Prostate gland (tissue), 2 donors: ENCODE measurements at regions not wholly inside any gene's neighbourhood (a gene's known extent, or its start where the extent isn't known, plus 50 kb on each side); places are given as distances from the start of the nearest gene placed in this dataset.
A peak's percentile ranks its signal among the peaks of the same experiment; 100 is the strongest.

Source experiments
- DNase-seq: peaks from one replicate; pipeline ENCODE4 v3.0.0-alpha.2; 2019; ENCODE audit warnings: low spot score
- H3K27ac ChIP-seq, 2 donors: fragments of 200-600 bp; sonication (generic); 2 replicates each; pipeline ENCODE4 v1.5.1; 2017 to 2019
- H3K27me3 ChIP-seq: fragments of 200-600 bp; sonication (generic); replicated peaks from 2 replicates; pipeline ENCODE4 v1.5.1; 2019; ENCODE audit not compliant: insufficient read depth
- H3K36me3 ChIP-seq, 2 donors: fragments of 200-600 bp; sonication (generic); 1 replicate in 1 of 2; 2 replicates in 1 of 2; pipeline versions ENCODE4 v1.5.1 to v1.8.1; 2017 to 2019
- H3K4me1 ChIP-seq: fragments of 200-600 bp; sonication (generic); replicated peaks from 2 replicates; pipeline ENCODE4 v1.5.1; 2019
- H3K4me3 ChIP-seq, 2 donors: fragments of 200-600 bp; sonication (generic); 2 replicates each; pipeline ENCODE4 v1.5.1; 2017 to 2019
- H3K9me3 ChIP-seq: fragments of 200-600 bp; sonication (generic); 2 replicates; pipeline ENCODE4 v1.5.1; 2017
- POLR2A ChIP-seq: fragments of 450-650 bp; IDR thresholded peaks from one replicate; pipeline ENCODE4 v1.6.1; 2016; ENCODE audit warnings: antibody characterized with exemption, mild to moderate bottlenecking
- POLR2AphosphoS5 ChIP-seq: sonication (generic); formaldehyde crosslinking; IDR thresholded peaks from one replicate; pipeline ENCODE4 v1.6.1; 2017; ENCODE audit warnings: antibody characterized with exemption
- WGBS: methylation state at CpG from one replicate; pipeline ENCODE4 v1.1.5; 2018; 5-methylcytosine and 5-hydroxymethylcytosine counted together
- intact Hi-C: fragments of 100-400 bp; cut with DNase I; formaldehyde crosslinking; loops from one replicate; pipeline ENCODE4 v1.14.2; 2022
- TF ChIP-seq, protein P1 (sequence below), 4 experiments: fragments of 200-600 bp in 2 of 4; fragments of 450-650 bp in 2 of 4; sonication (generic) in 2 of 4; IDR thresholded peaks; 1 replicate in 3 of 4; 2 replicates in 1 of 4; pipeline ENCODE4 v1.5.1; 2016 to 2019; ENCODE audit warnings: antibody characterized with exemption in 4 of 4, mild to moderate bottlenecking in 2 of 4, moderate library complexity in 2 of 4

- Histone ChIP-seq H3K4me1 (no peaks in the 10 kb centered on the region), H3K36me3 (no peaks in the 10 kb centered on the region), H3K9me3 (no peaks in the 10 kb centered on the region), H3K27ac (no peak overlapping the region), H3K4me3 (no peak overlapping the region), H3K27me3 (no peaks in the 10 kb centered on the region)
- no peak for TF ChIP-seq POLR2A
- no peak for TF ChIP-seq POLR2AphosphoS5
- TF ChIP-seq, protein P1, sequence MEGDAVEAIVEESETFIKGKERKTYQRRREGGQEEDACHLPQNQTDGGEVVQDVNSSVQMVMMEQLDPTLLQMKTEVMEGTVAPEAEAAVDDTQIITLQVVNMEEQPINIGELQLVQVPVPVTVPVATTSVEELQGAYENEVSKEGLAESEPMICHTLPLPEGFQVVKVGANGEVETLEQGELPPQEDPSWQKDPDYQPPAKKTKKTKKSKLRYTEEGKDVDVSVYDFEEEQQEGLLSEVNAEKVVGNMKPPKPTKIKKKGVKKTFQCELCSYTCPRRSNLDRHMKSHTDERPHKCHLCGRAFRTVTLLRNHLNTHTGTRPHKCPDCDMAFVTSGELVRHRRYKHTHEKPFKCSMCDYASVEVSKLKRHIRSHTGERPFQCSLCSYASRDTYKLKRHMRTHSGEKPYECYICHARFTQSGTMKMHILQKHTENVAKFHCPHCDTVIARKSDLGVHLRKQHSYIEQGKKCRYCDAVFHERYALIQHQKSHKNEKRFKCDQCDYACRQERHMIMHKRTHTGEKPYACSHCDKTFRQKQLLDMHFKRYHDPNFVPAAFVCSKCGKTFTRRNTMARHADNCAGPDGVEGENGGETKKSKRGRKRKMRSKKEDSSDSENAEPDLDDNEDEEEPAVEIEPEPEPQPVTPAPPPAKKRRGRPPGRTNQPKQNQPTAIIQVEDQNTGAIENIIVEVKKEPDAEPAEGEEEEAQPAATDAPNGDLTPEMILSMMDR (IDR thresholded peaks at IDR 0.05): no peak
- no peak for DNase-seq
- WGBS: 85% methylated on average over 6 of the region's 6 CpGs
- intact Hi-C loops: no loop called here
These were observed 137.2 kb upstream of the ETS2 start for GRCh38 chr21:38668541-38668940.

DNA sequence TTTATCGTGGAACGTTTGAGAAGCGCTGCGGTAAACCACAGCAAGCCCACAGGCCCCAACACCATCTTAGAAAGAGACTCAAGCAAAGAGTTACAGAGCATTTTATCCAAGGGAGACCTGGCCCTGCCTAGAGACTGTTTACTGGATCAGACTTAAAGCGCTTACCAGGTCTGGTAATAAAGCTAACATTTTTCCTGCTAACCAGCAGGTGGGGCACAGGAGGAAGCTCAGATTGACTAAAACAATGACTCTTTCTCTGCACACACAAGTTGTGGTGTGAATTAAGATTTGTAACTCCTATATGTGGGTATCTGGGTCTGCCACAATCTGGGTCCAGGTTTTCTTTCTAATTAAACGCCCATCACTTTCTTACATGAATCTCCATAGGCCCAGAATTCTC, 136.5 kb upstream of the ETS2 start:
- 83% methylated on average over 6 of the region's 6 CpGs for WGBS
- TF ChIP-seq, protein P1 (IDR thresholded peaks at IDR 0.05): peak in 2 of 4 experiments; percentile 12 to 41
- TF ChIP-seq POLR2AphosphoS5: no peak
- TF ChIP-seq POLR2A: no peak
- Histone ChIP-seq H3K4me1 (no peaks in the 10 kb centered on the region), H3K9me3 (no peaks in the 10 kb centered on the region), H3K4me3 (no peak overlapping the region), H3K36me3 (no peaks in the 10 kb centered on the region), H3K27me3 (no peaks in the 10 kb centered on the region), H3K27ac (no peak overlapping the region)
- no peak for DNase-seq
- intact Hi-C loops: no loop called here

DNA sequence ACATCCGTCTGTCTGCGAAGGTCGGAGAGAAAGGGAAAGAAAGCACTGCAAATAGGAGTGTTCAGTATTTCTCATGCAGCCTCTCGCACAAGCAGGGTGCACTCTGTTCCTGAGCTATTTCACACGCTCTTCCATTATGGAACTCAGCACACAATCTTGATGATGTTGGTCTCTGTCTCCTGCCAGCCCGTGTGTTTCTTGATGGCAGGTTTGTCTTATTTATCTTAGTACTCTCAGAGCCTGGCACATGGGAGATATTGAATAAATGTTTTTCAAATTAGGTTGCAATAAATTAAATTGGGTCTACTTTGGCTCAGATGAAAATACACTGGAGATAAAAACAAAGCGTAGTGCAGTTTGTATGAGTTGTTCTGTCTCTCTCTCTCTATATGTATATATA, 134.9 kb upstream of the ETS2 start:
- Histone ChIP-seq H3K27ac (no peak overlapping the region), H3K4me3 (no peak overlapping the region), H3K9me3 (no peaks in the 10 kb centered on the region), H3K36me3 (no peaks in the 10 kb centered on the region), H3K27me3 (no peaks in the 10 kb centered on the region), H3K4me1 (no peaks in the 10 kb centered on the region)
- intact Hi-C loops: no loop called here
- WGBS: 86% methylated on average over 7 of the region's 7 CpGs
- no peak for DNase-seq
- no peak for TF ChIP-seq POLR2A
- TF ChIP-seq, protein P1 (IDR thresholded peaks at IDR 0.05): no peak
- TF ChIP-seq POLR2AphosphoS5: no peak

DNA sequence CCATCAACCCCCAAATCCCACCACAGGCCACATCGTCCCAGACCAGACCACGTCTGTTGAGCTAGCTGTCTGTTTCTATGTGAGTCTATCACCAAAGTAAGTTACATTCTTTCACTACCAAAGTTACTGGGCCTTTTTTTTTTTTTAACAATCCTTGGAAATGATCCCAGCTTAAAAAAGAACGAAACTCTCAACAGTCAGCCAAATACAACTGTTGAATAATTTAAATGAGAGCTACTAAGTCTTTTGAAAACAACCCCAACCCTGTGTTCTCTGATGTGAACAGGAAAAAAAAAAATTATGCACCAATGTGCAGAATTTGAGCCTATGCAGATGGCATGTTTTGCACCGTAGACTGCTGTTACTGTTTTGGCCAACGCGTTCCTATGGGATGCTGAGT, 134.0 kb upstream of the ETS2 start:
- no peak overlapping the region for H3K27ac ChIP-seq
- TF ChIP-seq POLR2A (no peak), POLR2AphosphoS5 (no peak)
- TF ChIP-seq, protein P1 (IDR thresholded peaks at IDR 0.05): no peak
- 34% methylated on average over 6 of the region's 6 CpGs for WGBS
- no peaks in the 10 kb centered on the region for H3K4me1 ChIP-seq
- no peak overlapping the region for H3K4me3 ChIP-seq
- H3K9me3 ChIP-seq: no peaks in the 10 kb centered on the region
- H3K36me3 ChIP-seq: no peaks in the 10 kb centered on the region
- intact Hi-C loops: no loop called here
- DNase-seq: no peak
- H3K27me3 ChIP-seq: no peaks in the 10 kb centered on the region

GRCh38 chr21:38675182-38675824, 130.4 kb upstream of the ETS2 start:
- Histone ChIP-seq H3K4me1 (no peaks in the 10 kb centered on the region), H3K27ac (no peak overlapping the region), H3K27me3 (no peaks in the 10 kb centered on the region), H3K4me3 (no peak overlapping the region), H3K36me3 (no peaks in the 10 kb centered on the region), H3K9me3 (no peaks in the 10 kb centered on the region)
- no peak for DNase-seq
- no peak for TF ChIP-seq POLR2AphosphoS5
- no peak for TF ChIP-seq POLR2A
- TF ChIP-seq, protein P1 (IDR thresholded peaks at IDR 0.05): no peak
- 51% methylated on average over 22 of the region's 22 CpGs for WGBS
- intact Hi-C loops: no loop called here
